RWPE2 (cell line): ENCODE measurements at regions not wholly inside any gene's neighbourhood (a gene's known extent, or its start where the extent isn't known, plus 50 kb on each side); places are given as distances from the start of the nearest gene placed in this dataset.

Experiments
- ATAC-seq: fragments of 200-7000 bp; cut with Tn5 transposase; 3 replicates; pipeline ENCODE4 v1.9.1; 2021; ENCODE audit warnings: low read depth
- DNase-seq: peaks from one replicate; pipeline ENCODE4 v3.0.0-alpha.2; 2020; ENCODE audit warnings: low spot score
- H3K27ac ChIP-seq: fragments of 450-650 bp; 2 replicates; pipeline ENCODE4 v1.5.1; 2017; ENCODE audit warnings: mild to moderate bottlenecking; ENCODE audit not compliant: poor library complexity, severe bottlenecking
- H3K27me3 ChIP-seq: fragments of 250-450 bp; sonication (Bioruptor Pico); 2 replicates; pipeline ENCODE4 v1.5.1; 2021; ENCODE audit warnings: mild to moderate bottlenecking, moderate library complexity; ENCODE audit not compliant: insufficient read depth, poor library complexity, severe bottlenecking
- H3K36me3 ChIP-seq: fragments of 250-450 bp; sonication (Bioruptor Pico); 2 replicates; pipeline ENCODE4 v1.5.1; 2020; ENCODE audit warnings: low read depth, mild to moderate bottlenecking, moderate library complexity
- H3K4me1 ChIP-seq: fragments of 250-450 bp; sonication (Bioruptor Pico); 2 replicates; pipeline ENCODE4 v1.5.1; 2021; ENCODE audit warnings: mild to moderate bottlenecking, moderate library complexity; ENCODE audit not compliant: insufficient read depth, poor library complexity, severe bottlenecking
- H3K4me3 ChIP-seq: fragments of 250-450 bp; sonication (Bioruptor Pico); 2 replicates; pipeline ENCODE4 v1.5.1; 2021; ENCODE audit warnings: mild to moderate bottlenecking, moderate library complexity; ENCODE audit not compliant: severe bottlenecking
- H3K9me3 ChIP-seq: fragments of 250-450 bp; sonication (Bioruptor Pico); 2 replicates; pipeline ENCODE4 v1.5.1; 2021; ENCODE audit warnings: mild to moderate bottlenecking, moderate library complexity; ENCODE audit not compliant: severe bottlenecking
- CTCF ChIP-seq: fragments of 450-650 bp; IDR thresholded peaks from one replicate; pipeline ENCODE4 v1.5.1; 2017; ENCODE audit warnings: mild to moderate bottlenecking, moderate library complexity; ENCODE audit not compliant: poor library complexity, severe bottlenecking

- no peak overlapping the region for H3K4me3 ChIP-seq
- H3K27me3 ChIP-seq, result no peaks in the 10 kb centered on the region
- H3K36me3 ChIP-seq, result no peaks in the 10 kb centered on the region
- ATAC-seq, result no peak
- H3K4me1 ChIP-seq, result no peaks in the 10 kb centered on the region
- TF ChIP-seq CTCF, result no peak
- H3K27ac ChIP-seq, result no peak overlapping the region
- DNase-seq, result no peak
- H3K9me3 ChIP-seq, result no peaks in the 10 kb centered on the region
Measured at GRCh38 chr5:93018461-93018860, 562.6 kb downstream of the NR2F1-AS1 start.

- peak; percentile 55 for DNase-seq
- no peaks in the 10 kb centered on the region for H3K9me3 ChIP-seq
- ATAC-seq, result peak; percentile 99
- H3K36me3 ChIP-seq, result no peaks in the 10 kb centered on the region
- H3K4me3 ChIP-seq, result no peak overlapping the region
- H3K27ac ChIP-seq, result no peak overlapping the region
- H3K4me1 ChIP-seq, result no peaks in the 10 kb centered on the region
- no peaks in the 10 kb centered on the region for H3K27me3 ChIP-seq
- TF ChIP-seq CTCF, result no peak
Measured at GRCh38 chr5:93017849-93018248, 563.2 kb downstream of the NR2F1-AS1 start.

- Histone ChIP-seq H3K27ac (no peak overlapping the region), H3K4me1 (no peaks in the 10 kb centered on the region), H3K9me3 (no peaks in the 10 kb centered on the region), H3K27me3 (no peaks in the 10 kb centered on the region), H3K36me3 (no peaks in the 10 kb centered on the region), H3K4me3 (no peak overlapping the region)
- no peak for TF ChIP-seq CTCF
- DNase-seq (no peak), ATAC-seq (no peak)
Measured at GRCh38 chr5:93017376-93017775, 563.6 kb downstream of the NR2F1-AS1 start.

- Histone ChIP-seq H3K27ac (no peak overlapping the region), H3K4me1 (no peaks in the 10 kb centered on the region), H3K9me3 (no peaks in the 10 kb centered on the region), H3K27me3 (no peaks in the 10 kb centered on the region), H3K4me3 (no peak overlapping the region), H3K36me3 (no peaks in the 10 kb centered on the region)
- ATAC-seq, result no peak
- DNase-seq, result no peak
- no peak for TF ChIP-seq CTCF
Measured at GRCh38 chr5:93010616-93011015, 570.4 kb downstream of the NR2F1-AS1 start.

- TF ChIP-seq CTCF, result no peak
- ATAC-seq, result no peak
- Histone ChIP-seq H3K9me3 (no peaks in the 10 kb centered on the region), H3K4me1 (no peaks in the 10 kb centered on the region), H3K27ac (no peak overlapping the region), H3K4me3 (no peak overlapping the region), H3K36me3 (no peaks in the 10 kb centered on the region), H3K27me3 (no peaks in the 10 kb centered on the region)
- no peak for DNase-seq
Measured at GRCh38 chr5:93010037-93010436, 571.0 kb downstream of the NR2F1-AS1 start.
